NCI-H2029 (cell line): ENCODE measurements at regions not wholly inside any gene's neighbourhood (a gene's known extent, or its start where the extent isn't known, plus 50 kb on each side); places are given as distances from the start of the nearest gene placed in this dataset.
"Not testable (repeated sequence)": the region's sequence is repeated elsewhere in the genome, so short reads cannot be mapped to it uniquely, and the experiment has no call there.

ENCODE experiments used
- DNase-seq: peaks from one replicate; lab custom pipeline; 2025; lab: John Stamatoyannopoulos, UW

DNA sequence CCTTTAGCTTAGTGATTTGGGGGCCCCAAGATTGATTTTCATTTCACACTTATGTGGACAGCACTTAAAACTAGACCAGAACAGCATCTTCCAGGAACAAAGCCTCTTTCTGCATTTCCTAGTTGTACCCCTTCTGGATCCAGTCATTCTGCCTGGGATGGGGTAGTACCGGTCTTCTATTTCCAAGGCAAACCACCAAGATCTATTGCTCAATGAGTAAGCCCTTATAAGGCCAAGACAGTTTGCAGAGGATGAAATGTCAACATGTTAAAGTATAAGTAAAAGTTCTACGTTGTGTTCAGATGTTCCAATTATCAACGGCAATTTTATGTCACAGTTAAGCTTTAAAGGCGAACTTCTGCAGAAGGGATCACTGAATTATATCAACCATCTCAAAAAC, 106.9 kb upstream of the ZNF746 start:
- no peak for DNase-seq

DNA sequence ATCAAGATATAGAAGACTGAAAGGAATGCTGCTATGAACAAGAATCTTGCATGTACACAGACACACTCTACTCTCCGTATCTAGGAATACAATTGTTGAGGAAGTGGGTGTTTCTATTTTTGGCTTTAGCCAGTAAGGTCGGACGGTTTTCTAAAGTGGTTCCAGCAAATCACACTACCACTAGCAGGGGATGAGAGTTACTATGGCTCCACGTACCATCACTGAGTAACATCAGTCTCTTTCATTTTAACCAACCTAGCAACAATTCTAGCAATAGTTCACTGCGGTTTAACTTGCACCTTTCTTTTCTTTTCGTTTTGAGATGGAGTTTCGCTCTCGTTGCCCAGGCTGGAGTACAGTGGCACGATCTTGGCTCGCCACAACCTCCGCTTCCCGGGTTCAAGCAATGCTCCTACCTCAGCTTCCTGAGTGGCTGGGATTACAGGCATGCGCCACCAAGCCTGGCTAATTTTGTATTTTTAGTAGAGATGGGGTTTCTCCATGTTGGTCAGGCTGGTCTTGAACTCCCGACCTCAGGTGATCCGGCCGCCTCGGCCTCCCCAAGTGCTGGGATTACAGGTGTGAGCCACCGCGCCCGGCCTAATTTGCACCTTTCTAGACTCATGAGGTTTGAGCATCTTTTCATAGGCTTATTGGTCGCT, 103.2 kb upstream of the ZNF746 start:
- not testable (repeated sequence) for DNase-seq

DNA sequence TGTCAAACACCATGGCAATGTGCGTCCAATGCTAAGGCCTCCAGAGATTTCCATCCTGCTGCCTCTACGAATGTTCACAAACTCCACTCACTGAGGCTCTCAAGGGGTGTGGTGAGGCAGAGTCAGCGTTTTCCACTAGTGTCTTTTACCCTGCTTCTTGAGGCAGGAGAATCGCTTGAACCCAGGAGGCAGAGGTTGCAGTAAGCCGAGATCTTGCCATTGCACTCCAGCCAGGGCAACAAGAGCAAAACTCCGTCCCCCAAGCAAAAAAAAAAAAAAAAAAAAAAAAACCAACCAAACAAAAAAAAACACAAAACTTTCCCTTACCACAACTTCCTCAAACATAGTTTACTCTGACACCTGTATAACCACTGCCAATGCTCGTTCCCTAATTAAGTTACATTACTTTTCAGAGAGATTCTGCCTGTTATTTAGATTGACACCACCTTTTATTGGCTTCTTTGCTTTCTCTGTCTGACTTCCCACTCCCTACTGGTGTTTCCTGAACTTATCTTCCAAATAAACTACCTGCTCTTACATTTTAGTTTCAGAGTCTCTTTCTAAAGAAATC, 102.1 kb upstream of the ZNF746 start:
- no peak for DNase-seq

DNA sequence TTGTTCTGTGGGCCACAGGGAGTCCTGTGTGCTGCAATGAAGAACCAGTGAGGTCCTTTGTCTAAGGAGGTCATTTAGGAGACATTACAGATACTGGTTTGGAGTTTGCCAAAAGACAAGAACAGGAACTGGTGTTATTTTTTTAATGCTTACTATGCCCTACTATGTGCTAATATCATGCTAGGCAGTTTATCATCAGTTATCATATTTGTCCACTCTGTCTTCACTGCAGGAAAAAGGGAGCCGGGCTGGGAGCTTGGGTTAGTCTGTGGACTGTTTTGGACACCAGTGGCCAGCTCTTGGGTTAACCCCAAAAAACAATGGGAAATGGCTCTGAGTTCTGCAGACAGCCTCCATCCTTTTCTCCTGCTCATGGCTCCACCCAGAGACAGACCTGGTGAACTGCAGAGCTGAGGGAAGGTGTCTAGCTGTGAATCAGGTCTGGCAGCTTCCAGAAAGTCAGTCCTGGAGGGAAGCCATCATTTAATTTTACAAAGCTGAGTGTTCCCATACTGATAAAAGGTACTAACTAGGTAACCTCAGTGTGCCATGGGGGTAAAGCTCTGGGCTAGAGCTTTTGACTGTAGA, 101.2 kb upstream of the ZNF746 start:
- DNase-seq = no peak

DNA sequence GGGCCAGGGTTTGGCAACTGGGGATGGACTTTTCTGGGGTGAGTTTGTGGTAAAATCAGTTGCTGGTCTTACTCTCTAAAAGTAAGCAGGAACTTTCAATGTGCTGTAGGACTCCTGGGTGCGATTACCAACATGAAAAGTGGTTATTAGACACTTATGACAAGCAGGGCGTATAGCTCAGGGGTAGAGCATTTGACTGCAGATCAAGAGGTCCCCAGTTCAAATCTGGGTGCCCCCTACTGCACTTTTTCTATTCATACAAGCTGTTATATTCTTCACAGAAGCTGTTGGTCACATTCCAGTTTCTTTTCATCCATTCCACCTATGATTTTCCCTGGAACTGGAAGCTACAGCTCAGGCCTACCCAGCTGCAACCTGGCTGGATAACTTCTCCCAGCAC, 100.2 kb upstream of the ZNF746 start:
- DNase-seq = not testable (repeated sequence)

DNA sequence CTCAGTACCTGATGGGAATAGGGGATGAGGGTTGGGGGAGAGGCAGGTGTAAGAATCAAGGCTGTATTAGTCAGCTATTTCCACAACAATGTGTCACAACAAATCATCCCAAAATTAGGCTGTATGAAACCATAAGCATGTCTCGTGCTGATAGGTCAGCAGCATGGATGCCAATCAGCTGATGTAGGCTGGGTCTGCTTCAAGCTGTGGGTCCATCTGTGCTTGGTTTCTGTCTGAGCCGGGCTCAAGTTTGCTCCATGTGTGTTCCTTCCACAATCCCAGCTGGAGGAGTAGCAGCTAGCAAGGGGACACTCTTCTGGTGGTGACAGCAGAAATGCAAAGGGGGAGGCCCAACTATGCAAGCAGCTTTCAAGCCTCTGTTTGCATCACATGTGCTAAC, 97.9 kb upstream of the ZNF746 start:
- no peak for DNase-seq

DNA sequence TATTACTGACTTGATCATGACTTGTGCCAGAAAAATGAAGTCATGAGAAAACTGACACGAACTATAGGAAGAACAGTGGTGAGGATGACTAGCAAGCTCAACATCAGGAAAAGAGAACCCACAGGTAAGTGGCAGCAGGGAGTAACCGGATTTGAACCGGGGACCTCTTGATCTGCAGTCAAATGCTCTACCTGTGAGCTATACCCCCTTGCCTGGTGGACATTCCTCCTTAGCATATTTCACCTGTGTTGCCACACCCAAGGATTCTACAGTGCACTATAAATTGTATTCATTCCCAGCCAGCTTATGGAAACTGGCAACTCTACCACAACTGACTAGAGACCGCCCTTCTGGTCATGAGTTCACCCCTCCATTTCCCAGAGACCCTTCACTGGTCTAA, 97.5 kb upstream of the ZNF746 start:
- no peak for DNase-seq

DNA sequence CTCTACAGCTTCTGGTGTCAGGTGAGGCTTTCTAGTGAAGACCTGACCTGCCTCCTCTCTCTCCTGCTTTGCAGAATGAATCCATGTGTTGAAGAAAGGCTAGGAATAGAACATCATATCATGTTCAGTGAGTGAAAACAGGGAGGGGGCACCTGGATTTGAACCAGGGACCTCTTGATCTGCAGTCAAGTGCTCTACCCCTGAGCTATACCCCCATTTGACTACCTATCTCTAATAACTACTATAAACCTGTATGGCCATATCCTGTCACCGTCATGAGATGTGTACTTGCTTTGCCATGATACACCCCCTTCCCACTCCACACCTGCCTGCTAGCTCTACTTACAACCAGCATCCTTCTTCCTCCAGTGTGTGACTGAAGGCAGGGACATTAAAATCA, 91.3 kb upstream of the ZNF746 start:
- DNase-seq = no peak

DNA sequence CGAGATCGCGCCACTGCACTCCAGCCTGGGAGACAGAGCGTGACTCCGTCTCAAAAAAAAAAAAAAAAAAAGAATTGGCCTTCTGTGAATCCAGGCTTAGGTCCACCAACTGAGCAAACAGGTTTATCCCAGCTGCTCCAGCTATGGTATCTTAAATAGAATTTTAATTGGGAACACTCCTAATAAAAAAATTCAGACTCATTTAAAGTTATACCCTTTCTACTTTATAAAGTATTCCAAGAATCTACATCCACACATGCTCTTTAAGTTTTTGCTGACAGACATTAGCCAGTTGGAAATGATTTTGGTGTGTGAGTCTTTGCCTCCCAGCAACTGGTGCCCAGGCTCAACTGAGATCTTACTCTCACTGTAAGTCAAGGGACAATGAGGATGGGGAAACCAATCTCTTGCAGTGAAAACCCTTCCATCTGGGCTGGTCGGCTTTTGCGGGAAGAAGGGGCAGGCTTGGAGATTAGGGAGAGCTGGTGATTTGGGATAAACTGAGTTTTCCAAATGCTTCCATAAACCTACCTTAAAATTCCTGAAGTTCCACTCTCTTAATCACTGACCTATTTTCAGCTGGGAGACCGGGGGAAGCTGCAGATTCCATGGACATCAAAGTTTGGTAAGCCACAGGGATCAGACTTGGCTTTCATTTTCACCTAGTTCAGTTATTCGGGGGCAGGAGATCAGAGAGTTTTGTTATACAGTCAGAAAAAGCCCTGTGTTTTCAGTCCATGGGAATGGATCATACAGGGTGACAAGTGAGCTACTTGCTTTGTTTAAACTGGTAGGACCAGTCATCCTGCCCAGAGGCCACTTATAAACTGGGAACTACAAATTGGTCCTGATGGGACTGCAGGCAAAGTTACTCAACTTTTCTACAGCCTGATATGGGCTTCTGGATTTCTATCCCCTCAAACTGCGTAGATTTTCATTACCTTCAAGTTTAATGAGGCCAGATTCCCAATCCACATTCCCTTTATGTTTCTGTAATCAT, 89.3 kb upstream of the ZNF746 start:
- no peak for DNase-seq

DNA sequence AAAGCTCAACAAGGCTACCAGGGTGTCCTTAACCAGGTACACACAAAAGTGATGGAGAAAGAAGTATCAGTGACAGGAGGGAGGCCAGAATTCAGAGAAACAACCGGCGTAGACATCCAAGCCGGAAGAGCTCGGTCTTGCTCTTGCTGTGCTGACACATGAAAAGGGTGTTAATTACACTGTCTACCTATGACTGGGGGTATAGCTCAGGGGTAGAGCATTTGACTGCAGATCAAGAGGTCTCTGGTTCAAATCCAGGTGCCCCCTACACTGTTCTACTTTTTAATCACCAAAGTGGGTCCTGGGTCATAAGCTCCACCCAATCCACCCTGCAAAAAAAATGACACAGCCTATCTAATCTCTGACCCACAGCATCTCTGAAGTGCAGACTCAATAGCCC, 86.9 kb upstream of the ZNF746 start:
- DNase-seq = no peak

DNA sequence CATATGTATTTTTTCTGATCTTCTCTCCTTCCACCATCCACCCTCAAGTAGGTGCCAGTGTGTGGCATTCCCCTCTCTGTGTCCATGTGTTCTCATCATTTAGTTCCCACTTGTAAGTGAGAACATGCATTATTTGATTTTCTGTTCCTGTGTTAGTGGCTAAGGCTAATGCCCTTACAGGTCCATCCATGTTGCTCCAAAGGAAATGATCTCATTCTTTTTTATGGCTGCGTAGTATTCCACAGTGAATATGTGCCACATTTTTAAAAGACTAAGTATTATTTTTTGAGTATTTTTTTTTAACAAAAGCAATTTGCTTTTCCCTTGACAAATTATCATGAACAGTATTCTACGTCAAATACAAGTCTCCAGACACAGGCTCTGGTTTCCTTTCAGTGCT, 86.4 kb upstream of the ZNF746 start:
- no peak for DNase-seq

DNA sequence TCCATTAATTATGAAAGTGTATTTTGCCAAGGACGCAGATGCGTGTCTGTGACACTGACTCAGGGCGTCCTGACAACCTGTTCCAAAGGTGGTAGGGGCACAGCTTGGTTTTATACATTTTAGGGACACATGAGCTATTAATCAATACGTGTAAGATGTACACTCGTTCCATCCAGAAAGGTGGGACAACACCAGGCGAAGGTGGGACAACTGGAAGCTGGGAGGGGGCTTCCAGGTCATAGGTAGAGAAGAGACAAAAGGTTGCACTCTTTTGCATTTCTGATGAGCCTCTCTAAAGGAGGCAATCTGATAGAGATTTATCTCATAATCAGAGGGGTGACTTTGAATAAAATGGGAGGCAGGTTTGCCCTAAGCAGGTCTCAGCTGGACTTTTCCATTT, 82.7 kb upstream of the ZNF746 start:
- DNase-seq = no peak

DNA sequence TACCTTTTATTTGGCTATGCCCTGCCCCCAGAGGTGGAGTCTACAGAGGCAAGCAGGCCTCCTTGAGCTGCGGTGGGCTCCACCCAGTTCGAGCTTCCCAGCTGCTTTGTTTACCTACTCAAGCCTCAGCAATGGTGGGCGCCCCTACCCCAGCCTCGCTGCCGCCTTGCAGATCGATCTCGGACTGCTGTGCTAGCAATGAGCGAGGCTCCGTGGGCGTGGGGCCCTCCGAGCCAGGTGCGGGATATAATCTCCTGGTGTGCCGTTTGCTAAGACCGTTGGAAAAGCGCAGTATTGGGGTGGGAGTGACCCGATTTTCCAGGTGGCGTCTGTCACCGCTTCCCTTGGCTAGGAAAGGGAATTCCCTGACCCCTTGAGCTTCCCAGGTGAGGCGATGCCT, 81.8 kb upstream of the ZNF746 start:
- DNase-seq = not testable (repeated sequence)

DNA sequence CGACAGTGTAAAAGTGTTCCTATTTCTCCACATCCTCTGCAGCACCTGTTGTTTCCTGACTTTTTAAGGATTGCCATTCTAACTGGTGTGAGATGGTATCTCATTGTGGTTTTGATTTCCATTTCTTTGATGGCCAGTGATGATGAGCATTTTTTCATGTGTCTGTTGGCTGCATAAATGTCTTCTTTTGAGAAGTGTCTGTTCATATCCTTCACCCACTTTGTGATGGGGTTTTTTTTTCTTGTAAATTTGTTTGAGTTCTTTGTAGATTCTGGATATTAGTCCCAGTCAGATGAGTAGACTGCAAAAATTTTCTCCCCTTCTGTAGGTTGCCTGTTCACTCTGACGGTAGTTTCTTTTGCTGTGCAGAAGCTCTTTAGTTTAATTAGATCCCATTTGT, 76.8 kb upstream of the ZNF746 start:
- DNase-seq = not testable (repeated sequence)

DNA sequence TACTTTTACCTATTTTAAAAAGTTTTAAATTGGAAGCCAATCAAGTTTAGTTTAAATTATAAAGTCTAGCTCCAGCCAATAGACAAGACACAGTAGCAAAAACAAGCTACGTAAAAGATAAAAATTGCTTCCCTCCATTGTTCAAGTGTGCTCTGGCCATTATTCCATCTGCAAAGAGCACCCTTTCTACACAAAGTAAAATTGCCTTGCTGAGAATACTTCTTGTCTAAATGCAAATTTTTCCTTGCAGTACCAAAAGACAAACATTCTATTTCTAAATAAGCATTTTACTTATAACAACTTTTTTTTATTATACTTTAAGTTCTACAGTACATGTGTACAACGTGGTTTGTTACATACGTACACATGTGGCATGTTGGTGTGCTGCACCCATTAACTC, 75.9 kb upstream of the ZNF746 start:
- no peak for DNase-seq

DNA sequence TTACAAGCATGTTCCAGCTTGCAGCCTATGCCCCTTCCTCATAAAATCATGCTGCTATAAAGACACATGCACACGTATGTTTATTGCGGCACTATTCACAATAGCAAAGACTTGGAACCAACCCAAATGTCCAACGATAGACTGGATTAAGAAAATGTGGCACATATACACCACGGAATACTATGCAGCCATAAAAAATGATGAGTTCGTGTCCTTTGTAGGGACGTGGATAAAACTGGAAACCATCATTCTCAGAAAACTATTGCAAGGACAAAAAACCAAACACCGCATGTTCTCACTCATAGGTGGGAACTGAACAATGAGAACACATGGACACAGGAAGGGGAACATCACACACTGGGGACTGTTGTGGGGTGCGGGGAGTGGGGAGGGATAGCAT, 75.3 kb upstream of the ZNF746 start:
- not testable (repeated sequence) for DNase-seq

DNA sequence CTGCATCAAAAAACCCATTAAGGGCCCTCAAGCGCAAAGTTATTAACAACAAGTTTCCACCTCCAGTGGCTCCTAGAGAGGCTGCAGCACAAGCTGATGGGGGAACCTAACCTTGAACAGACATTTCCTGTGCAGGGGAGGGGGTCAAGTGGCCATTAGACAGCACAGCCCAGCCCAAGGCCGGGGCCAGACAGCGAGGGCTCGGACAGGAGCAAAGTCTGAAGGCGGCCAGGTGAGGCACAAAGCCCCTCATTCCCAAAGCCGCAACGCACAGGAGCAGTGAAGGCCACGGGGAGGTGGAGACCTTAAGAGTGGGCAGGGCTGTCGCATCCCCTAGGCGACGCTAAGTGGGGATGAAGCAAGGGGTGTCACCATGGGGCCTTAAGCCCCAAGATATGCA, 73.2 kb upstream of the ZNF746 start:
- DNase-seq = no peak

DNA sequence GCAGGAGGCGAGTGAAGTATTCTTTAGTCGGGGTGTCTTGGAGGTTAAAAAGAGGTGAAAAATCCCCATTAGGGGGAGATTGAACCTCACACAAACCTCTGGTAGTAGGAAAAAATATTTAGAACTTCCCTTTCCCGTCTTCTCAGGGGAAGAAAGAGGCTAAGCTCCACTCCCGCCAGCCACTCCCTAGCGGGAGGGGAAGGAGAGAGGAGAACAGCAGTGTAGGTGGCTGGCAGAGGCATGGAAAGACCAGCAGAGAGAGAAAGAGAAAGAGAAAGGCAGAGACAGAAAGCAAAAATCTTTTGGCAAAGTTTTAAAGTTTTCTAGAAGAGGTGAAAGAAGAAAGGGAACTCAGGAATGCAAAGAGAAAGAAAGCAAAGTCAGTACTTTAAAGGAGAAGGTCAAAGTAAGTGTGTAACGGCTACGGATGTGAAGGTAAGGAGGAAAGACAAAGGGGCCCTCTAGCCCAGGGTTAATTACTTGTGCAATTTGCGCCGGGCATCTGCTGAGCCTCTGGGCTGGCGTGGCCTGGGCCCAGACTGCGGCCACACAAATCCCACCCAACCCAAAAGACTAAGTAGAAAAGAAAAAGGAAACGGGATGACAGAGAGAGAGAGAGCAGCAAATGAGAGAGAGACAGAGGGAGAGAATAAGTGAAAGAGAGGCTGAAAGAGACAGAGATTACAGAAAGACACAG, 72.3 kb upstream of the ZNF746 start:
- DNase-seq = no peak

DNA sequence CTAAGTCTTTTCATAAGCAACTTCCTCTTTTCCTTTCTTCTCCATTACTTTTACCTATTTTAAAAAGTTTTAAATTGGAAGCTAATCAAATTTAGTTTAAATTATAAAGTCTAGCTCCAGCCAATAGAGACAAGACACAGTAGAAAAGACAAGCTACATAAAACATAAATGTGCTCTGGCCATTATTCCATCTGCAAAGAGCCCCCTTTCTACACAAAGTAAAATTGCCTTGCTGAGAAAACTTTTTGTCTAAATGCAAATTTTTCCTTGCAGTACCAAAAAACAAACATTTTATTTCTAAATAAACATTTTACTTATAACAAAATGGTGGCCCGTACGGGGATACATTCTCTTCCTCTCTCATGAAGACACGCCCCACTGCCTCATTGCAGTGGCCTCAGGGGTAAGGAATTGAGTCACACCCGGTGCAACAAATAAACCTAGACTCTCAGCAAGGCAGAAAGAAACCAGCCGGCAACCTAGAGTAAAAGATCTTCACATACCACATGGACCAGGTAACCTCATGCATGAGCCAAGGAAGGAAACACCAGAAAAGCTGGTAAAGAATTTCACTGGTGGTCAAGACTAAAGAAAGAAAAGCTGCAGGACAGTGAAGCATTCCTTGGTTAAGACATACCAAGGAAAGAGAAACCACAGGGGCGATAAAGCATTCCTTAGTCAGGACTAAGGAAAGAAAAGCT, 71.6 kb upstream of the ZNF746 start:
- DNase-seq = no peak

DNA sequence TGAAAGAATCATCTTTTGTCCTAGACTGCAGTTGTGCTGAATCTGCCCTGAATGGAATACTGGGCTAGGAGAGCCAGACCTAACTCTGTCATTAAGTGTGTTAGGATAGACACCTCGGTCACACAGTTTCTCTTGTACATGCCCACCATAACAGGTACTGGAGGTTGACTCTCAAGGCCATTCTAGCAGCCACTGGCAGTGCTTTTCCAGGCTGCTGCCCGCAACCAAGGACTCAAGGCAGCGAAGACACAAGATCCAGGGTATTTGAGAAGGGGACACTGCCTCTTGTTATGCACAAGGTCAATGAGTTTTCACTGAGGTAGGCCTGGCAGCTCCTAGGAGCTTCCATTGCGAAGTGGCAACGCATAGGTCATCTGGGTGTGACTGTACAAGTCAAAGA, 70.6 kb upstream of the ZNF746 start:
- no peak for DNase-seq

DNA sequence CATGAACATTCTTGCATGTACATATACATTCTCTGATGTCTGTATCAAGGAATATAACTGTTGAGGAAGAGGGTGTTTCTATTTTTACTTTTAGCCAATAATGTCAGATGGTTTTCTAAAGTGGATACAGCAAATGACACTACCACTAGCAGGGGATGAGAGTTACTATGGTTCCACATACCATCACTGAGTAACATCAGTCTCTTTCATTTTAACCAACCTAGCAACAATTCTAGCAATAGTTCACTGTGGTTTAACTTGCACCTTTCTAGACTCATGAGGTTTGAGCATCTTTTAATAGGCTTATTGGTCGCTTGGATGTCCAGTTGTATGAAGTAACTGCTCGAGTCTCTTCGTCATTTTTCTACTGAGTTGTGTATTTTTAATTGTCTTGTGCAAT, 68.5 kb upstream of the ZNF746 start:
- no peak for DNase-seq

DNA sequence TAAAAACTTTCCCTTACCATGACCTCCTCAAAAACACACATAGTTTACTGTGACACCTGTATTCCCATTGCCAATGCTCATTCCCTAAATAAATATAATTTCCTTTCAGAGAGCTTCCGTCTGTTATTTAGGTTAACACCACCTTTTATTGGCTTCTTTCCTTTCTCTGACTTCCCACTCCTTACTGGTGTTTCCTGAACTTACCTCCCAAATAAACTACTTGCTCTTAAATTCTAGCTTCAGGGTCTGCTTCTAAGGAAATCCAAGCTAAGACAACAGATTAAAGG, 67.4 kb upstream of the ZNF746 start:
- no peak for DNase-seq
